GM18511 (cell line): ENCODE measurements at regions not wholly inside any gene's neighbourhood (a gene's known extent, or its start where the extent isn't known, plus 50 kb on each side); places are given as distances from the start of the nearest gene placed in this dataset.

ENCODE experiments used
- ATAC-seq: cut with Tn5 transposase; IDR thresholded peaks from one replicate; pipeline ENCODE4 v1.9.1; 2021; ENCODE audit warnings: mild to moderate bottlenecking, moderate library complexity; ENCODE audit not compliant: unreplicated experiment

- no peak for ATAC-seq
Measured at GRCh38 chr1:78355656-78356055, 135.1 kb upstream of the PTGFR start.

- ATAC-seq: peak; percentile 69
Measured at GRCh38 chr1:78358165-78358564, 132.6 kb upstream of the PTGFR start.

- ATAC-seq: no peak
Measured at GRCh38 chr1:78359666-78360065, 131.1 kb upstream of the PTGFR start.

- ATAC-seq: no peak
Measured at GRCh38 chr1:78360584-78360983, 130.2 kb upstream of the PTGFR start.

GRCh38 chr1:78367700-78368099, 123.1 kb upstream of the PTGFR start:
- no peak for ATAC-seq

GRCh38 chr1:78369546-78369945, 121.2 kb upstream of the PTGFR start:
- ATAC-seq: no peak

- ATAC-seq: peak; percentile 81
Measured at GRCh38 chr1:78370356-78370755, 120.4 kb upstream of the PTGFR start.

GRCh38 chr1:78370779-78371482, 119.8 kb upstream of the PTGFR start:
- peak; percentile 77 for ATAC-seq

- ATAC-seq: no peak
Measured at GRCh38 chr1:78373676-78374075, 117.1 kb upstream of the PTGFR start.

- no peak for ATAC-seq
Measured at GRCh38 chr1:78375996-78376395, 114.8 kb upstream of the PTGFR start.

- peak; percentile 95 for ATAC-seq
Measured at GRCh38 chr1:78377356-78377928, 113.3 kb upstream of the PTGFR start.

- ATAC-seq: no peak
Measured at GRCh38 chr1:78383923-78384322, 106.9 kb upstream of the PTGFR start.

- peak; percentile 98 for ATAC-seq
Measured at GRCh38 chr1:78385744-78386462, 104.9 kb upstream of the PTGFR start.

GRCh38 chr1:78387201-78387600, 103.6 kb upstream of the PTGFR start:
- no peak for ATAC-seq

GRCh38 chr1:78387871-78388270, 102.9 kb upstream of the PTGFR start:
- ATAC-seq: no peak

- ATAC-seq: no peak
Measured at GRCh38 chr1:78388275-78388674, 102.5 kb upstream of the PTGFR start.

- peak; percentile 65 for ATAC-seq
Measured at GRCh38 chr1:78401148-78401547, 89.6 kb upstream of the PTGFR start.

GRCh38 chr1:78408192-78408591, 82.6 kb upstream of the PTGFR start:
- no peak for ATAC-seq

- no peak for ATAC-seq
Measured at GRCh38 chr1:78408810-78409209, 82.0 kb upstream of the PTGFR start.

GRCh38 chr1:78410643-78411042, 80.1 kb upstream of the PTGFR start:
- no peak for ATAC-seq

- ATAC-seq: no peak
Measured at GRCh38 chr1:78411707-78412106, 79.1 kb upstream of the PTGFR start.

- ATAC-seq: no peak
Measured at GRCh38 chr1:78415165-78415564, 75.6 kb upstream of the PTGFR start.
